GM12873 (cell line): ENCODE measurements at regions not wholly inside any gene's neighbourhood (a gene's known extent, or its start where the extent isn't known, plus 50 kb on each side); places are given as distances from the start of the nearest gene placed in this dataset.

Source experiments
- TF ChIP-seq, protein P1 (sequence below): IDR thresholded peaks from 2 replicates; pipeline ENCODE4 v1.5.1; 2012; ENCODE audit warnings: low read depth, mild to moderate bottlenecking, moderate library complexity, low read length, control low read depth; ENCODE audit not compliant: insufficient read depth; ENCODE audit errors: missing control alignments

DNA sequence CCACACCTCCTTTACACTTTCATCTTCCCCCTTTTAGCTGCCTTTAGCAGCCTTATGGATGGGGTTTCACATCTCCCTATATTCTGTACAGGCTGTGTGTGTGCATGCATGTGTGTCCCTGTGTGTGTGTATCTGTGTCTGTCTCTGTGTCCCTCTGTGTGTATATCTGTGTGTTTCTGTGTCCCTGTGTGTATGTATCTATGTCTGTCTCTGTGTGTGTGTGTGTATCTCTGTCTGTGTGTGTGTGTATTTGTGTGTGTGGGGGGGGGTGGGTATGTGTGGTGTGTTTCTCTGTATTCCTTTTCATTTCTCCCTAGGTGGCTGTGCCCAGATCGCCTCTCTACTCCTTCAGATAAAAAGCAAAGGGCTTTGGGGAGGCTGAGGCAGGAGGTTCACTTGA, 52.2 kb upstream of the CD83 start:
- TF ChIP-seq, protein P1, sequence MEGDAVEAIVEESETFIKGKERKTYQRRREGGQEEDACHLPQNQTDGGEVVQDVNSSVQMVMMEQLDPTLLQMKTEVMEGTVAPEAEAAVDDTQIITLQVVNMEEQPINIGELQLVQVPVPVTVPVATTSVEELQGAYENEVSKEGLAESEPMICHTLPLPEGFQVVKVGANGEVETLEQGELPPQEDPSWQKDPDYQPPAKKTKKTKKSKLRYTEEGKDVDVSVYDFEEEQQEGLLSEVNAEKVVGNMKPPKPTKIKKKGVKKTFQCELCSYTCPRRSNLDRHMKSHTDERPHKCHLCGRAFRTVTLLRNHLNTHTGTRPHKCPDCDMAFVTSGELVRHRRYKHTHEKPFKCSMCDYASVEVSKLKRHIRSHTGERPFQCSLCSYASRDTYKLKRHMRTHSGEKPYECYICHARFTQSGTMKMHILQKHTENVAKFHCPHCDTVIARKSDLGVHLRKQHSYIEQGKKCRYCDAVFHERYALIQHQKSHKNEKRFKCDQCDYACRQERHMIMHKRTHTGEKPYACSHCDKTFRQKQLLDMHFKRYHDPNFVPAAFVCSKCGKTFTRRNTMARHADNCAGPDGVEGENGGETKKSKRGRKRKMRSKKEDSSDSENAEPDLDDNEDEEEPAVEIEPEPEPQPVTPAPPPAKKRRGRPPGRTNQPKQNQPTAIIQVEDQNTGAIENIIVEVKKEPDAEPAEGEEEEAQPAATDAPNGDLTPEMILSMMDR = no peak

DNA sequence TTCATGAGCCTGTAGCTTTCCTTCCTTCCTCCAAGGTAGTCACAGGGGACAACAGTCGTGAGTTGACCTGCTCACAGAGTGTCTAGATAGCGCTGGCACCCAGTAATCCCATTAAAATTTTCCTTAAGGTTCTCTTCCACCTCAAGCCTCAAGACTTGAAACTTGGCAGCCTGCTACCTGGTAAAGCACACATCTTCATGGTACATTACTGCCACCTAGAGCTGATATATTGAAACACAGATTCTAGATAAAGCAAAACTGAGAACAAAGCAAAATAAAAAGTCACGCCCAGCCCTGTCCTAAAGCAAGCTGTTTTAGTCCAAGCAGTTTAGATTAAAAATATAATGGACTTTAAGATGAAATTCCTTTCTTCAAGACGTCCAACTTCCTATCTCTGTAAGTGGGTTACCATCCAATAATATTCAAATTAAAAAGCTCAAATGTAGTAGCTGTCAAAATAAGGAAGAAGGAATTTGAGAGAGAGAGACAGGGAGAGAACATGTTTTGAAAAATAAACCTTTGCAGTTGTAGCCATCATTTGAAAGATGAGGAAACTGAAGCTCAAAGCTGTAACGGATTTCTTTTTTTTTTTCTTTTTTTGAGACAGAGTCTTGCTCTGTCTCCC, 50.7 kb upstream of the CD83 start:
- TF ChIP-seq, protein P1 = peak; percentile 59

GRCh38 chr6:14067656-14068055, 49.9 kb upstream of the CD83 start:
- TF ChIP-seq, protein P1 = no peak
